Osteoblast (primary cell): ENCODE measurements at regions not wholly inside any gene's neighbourhood (a gene's known extent, or its start where the extent isn't known, plus 50 kb on each side); places are given as distances from the start of the nearest gene placed in this dataset.

Experiments used
- DNase-seq: peaks from one replicate; pipeline ENCODE4 v3.0.0; 2011; ENCODE audit warnings: low spot score, mixed read lengths; ENCODE audit not compliant: insufficient read length; ENCODE audit errors: missing footprints
- H2AFZ ChIP-seq: 2 replicates; pipeline ENCODE4 v1.6.0; 2011; ENCODE audit warnings: mild to moderate bottlenecking, low read length
- H3K27ac ChIP-seq: 2 replicates; pipeline ENCODE4 v1.5.1; 2011; ENCODE audit warnings: mild to moderate bottlenecking, low read depth, low read length, moderate library complexity
- H3K27me3 ChIP-seq: 2 replicates; pipeline ENCODE4 v1.6.0; 2012; ENCODE audit warnings: mild to moderate bottlenecking, control low read depth, inconsistent platforms, low read length, moderate library complexity; ENCODE audit not compliant: insufficient read depth
- H3K36me3 ChIP-seq: 2 replicates; pipeline ENCODE4 v1.5.1; 2011; ENCODE audit warnings: mild to moderate bottlenecking, low read length, control low read depth, moderate library complexity; ENCODE audit not compliant: insufficient read depth
- H3K4me1 ChIP-seq: 2 replicates; pipeline ENCODE4 v1.5.1; 2011; ENCODE audit warnings: mild to moderate bottlenecking, low read length, control low read depth, moderate library complexity; ENCODE audit not compliant: insufficient read depth
- H3K4me2 ChIP-seq: 2 replicates; pipeline ENCODE4 v1.6.0; 2011; ENCODE audit warnings: mild to moderate bottlenecking, low read length; ENCODE audit not compliant: insufficient read depth
- H3K4me3 ChIP-seq: fragments of 200-600 bp; sonication (generic); 3 replicates; pipeline ENCODE4 v1.5.1; 2012; ENCODE audit warnings: mild to moderate bottlenecking, low read length, inconsistent platforms; ENCODE audit not compliant: insufficient read depth
- H3K79me2 ChIP-seq: 2 replicates; pipeline ENCODE4 v1.6.0; 2012; ENCODE audit warnings: mild to moderate bottlenecking, low read length, control low read depth, inconsistent platforms; ENCODE audit not compliant: insufficient read depth
- H3K9me3 ChIP-seq: 2 replicates; pipeline ENCODE4 v1.5.1; 2011; ENCODE audit warnings: low read depth, low read length, control low read depth
- H4K20me1 ChIP-seq: 2 replicates; pipeline ENCODE4 v1.6.0; 2012; ENCODE audit warnings: mild to moderate bottlenecking, low read length, control low read depth; ENCODE audit not compliant: insufficient read depth
- TF ChIP-seq, protein P1 (sequence below): IDR thresholded peaks from 2 replicates; pipeline ENCODE4 v1.5.1; 2011; ENCODE audit warnings: mild to moderate bottlenecking, low read depth, low read length, moderate library complexity; ENCODE audit errors: extremely low read depth

DNA sequence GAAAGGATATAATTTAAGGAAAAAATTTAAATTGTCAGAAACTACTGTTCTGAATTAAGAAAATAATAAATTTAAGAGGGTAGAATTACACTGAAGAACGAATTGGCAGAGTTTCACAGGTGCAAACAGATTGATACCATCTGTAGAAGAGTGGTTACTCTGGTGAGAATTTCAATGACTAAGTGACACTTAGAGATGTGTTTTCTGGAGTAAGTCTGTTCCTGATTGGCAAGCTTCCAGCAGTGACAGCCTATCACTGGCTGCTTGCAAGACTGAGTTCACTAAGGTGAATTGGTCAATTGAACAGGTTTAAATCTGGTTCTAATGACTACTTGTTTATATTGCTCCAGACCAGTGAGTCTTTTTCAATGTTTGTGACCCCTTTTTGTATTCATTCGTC, 838.2 kb upstream of the RGS18 start:
- peaks cover 5% of the 10 kb centered on the region for H3K9me3 ChIP-seq
- H3K27me3 ChIP-seq: no peaks in the 10 kb centered on the region
- H3K79me2 ChIP-seq: no peaks in the 10 kb centered on the region
- H3K27ac ChIP-seq: no peak overlapping the region
- no peak overlapping the region for H3K4me2 ChIP-seq
- no peak overlapping the region for H3K4me3 ChIP-seq
- TF ChIP-seq, protein P1, sequence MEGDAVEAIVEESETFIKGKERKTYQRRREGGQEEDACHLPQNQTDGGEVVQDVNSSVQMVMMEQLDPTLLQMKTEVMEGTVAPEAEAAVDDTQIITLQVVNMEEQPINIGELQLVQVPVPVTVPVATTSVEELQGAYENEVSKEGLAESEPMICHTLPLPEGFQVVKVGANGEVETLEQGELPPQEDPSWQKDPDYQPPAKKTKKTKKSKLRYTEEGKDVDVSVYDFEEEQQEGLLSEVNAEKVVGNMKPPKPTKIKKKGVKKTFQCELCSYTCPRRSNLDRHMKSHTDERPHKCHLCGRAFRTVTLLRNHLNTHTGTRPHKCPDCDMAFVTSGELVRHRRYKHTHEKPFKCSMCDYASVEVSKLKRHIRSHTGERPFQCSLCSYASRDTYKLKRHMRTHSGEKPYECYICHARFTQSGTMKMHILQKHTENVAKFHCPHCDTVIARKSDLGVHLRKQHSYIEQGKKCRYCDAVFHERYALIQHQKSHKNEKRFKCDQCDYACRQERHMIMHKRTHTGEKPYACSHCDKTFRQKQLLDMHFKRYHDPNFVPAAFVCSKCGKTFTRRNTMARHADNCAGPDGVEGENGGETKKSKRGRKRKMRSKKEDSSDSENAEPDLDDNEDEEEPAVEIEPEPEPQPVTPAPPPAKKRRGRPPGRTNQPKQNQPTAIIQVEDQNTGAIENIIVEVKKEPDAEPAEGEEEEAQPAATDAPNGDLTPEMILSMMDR: no peak
- no peaks in the 10 kb centered on the region for H3K4me1 ChIP-seq
- no peak for DNase-seq
- no peak overlapping the region for H2AFZ ChIP-seq
- H3K36me3 ChIP-seq: no peaks in the 10 kb centered on the region
- H4K20me1 ChIP-seq: no peaks in the 10 kb centered on the region

DNA sequence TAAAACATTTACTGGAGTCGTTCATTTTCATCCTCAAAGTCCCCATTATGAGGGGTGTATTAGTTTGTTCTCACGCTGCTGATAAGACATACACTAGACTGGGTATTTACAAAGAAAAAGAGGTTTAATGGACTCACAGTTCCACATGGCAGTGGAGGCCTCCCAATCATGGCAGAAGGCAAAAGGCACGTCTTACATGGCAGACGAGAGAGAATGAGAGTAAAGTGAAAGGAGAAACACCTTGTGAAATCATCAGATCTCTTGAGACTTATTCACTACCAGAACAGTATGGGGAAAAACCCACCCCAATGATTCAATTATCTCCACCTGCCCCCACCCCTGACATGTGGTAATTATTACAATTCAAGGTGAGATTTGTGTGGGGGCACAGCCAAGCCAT, 830.4 kb upstream of the RGS18 start:
- no peak for DNase-seq
- no peak overlapping the region for H3K4me3 ChIP-seq
- H3K4me2 ChIP-seq: no peak overlapping the region

DNA sequence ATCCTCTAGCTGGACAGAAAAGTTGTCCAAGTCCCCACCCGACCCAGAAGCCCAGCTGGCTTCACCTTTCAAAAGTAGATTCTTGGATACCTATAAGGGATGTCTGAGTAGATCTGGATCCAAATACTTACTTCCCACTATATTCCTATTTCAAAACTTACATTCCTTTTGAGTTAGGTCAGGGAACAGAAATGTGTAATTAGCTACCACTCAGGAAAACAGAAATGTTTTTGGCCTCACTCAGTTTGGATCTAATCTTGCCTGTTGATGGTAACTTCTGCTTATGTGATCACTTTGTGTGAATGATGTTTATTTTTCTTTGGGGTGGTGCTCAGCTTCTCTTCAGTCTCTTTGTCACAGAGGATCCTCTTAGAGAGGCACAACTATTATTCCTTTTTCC, 814.4 kb upstream of the RGS18 start:
- no peak overlapping the region for H2AFZ ChIP-seq
- H4K20me1 ChIP-seq: no peaks in the 10 kb centered on the region
- H3K27ac ChIP-seq: no peak overlapping the region
- no peaks in the 10 kb centered on the region for H3K4me1 ChIP-seq
- no peaks in the 10 kb centered on the region for H3K27me3 ChIP-seq
- no peaks in the 10 kb centered on the region for H3K9me3 ChIP-seq
- TF ChIP-seq, protein P1: no peak
- no peak for DNase-seq
- H3K79me2 ChIP-seq: no peaks in the 10 kb centered on the region
- no peak overlapping the region for H3K4me3 ChIP-seq
- H3K36me3 ChIP-seq: no peaks in the 10 kb centered on the region
- no peak overlapping the region for H3K4me2 ChIP-seq

More for the DNA sequence above, 830.4 kb upstream of the RGS18 start:
- TF ChIP-seq, protein P1: no peak
- no peak overlapping the region for H2AFZ ChIP-seq
- H3K27me3 ChIP-seq: no peaks in the 10 kb centered on the region
- H3K4me1 ChIP-seq: no peaks in the 10 kb centered on the region
- H4K20me1 ChIP-seq: no peaks in the 10 kb centered on the region
- no peaks in the 10 kb centered on the region for H3K79me2 ChIP-seq
- H3K36me3 ChIP-seq: no peaks in the 10 kb centered on the region
- H3K9me3 ChIP-seq: no peaks in the 10 kb centered on the region
- H3K27ac ChIP-seq: no peak overlapping the region

DNA sequence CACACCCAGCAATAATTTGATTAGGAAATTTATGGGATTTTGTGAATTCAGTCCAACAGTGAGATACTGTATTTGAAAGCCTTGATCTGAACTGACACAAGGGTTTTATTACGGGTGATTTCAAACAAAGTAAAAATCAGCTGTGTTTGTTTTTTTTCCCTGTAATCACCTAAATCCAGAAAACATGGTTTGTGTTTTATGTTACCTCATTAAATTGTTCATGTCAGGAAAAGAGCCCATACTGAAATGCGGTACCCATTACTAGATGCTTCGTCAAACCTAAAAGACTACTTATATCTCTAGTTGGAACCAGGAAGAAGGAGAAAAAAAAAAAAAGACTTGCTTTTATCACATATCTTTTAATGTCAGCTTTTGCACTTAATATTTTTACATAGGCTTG, 811.9 kb upstream of the RGS18 start:
- no peak overlapping the region for H2AFZ ChIP-seq
- H3K9me3 ChIP-seq: peaks cover 2% of the 10 kb centered on the region
- H3K4me1 ChIP-seq: no peaks in the 10 kb centered on the region
- DNase-seq: no peak
- H3K27me3 ChIP-seq: no peaks in the 10 kb centered on the region
- H3K27ac ChIP-seq: no peak overlapping the region
- no peaks in the 10 kb centered on the region for H3K79me2 ChIP-seq
- no peaks in the 10 kb centered on the region for H4K20me1 ChIP-seq
- TF ChIP-seq, protein P1: no peak
- no peaks in the 10 kb centered on the region for H3K36me3 ChIP-seq
- no peak overlapping the region for H3K4me2 ChIP-seq
- no peak overlapping the region for H3K4me3 ChIP-seq
